A549 (cell line): ENCODE measurements at regions not wholly inside any gene's neighbourhood (a gene's known extent, or its start where the extent isn't known, plus 50 kb on each side); places are given as distances from the start of the nearest gene placed in this dataset.

Experiments used
- CTCF ChIP-seq: fragments of >200 bp; sonication (Bioruptor Twin); formaldehyde crosslinking; IDR thresholded peaks from 3 replicates; pipeline ENCODE4 v1.5.1; 2016
- ESRRA ChIP-seq: fragments of 150-350 bp; IDR thresholded peaks from 2 replicates; pipeline ENCODE4 v1.6.1; 2014; ENCODE audit warnings: mild to moderate bottlenecking, low read length, borderline replicate concordance
- JUN ChIP-seq, 2 experiments: fragments of >200 bp; sonication (Bioruptor Twin); formaldehyde crosslinking; IDR thresholded peaks; 2 replicates in 1 of 2; 3 replicates in 1 of 2; pipeline ENCODE4 v1.6.1; 2016 to 2017
- KDM1A ChIP-seq: fragments of 200-600 bp; sonication (generic); IDR thresholded peaks from 2 replicates; pipeline ENCODE4 v1.6.1; 2016; ENCODE audit warnings: low read depth, mild to moderate bottlenecking
- KDM5A ChIP-seq: fragments of 200-600 bp; sonication (generic); IDR thresholded peaks from 2 replicates; pipeline ENCODE4 v1.6.1; 2016; ENCODE audit warnings: antibody characterized with exemption, mild to moderate bottlenecking
- RAD21 ChIP-seq, 2 experiments: fragments of >200 bp in 1 of 2; sonication (Bioruptor Twin) in 1 of 2; formaldehyde crosslinking in 1 of 2; IDR thresholded peaks in 1 of 2; conservative IDR thresholded peaks in 1 of 2; 2 replicates in 1 of 2; 3 replicates in 1 of 2; pipeline ENCODE4 v1.6.1; 2012 to 2018; ENCODE audit warnings: inconsistent platforms in 1 of 2
- RCOR1 ChIP-seq: fragments of 150-350 bp; IDR thresholded peaks from 2 replicates; pipeline ENCODE4 v1.6.1; 2014; ENCODE audit warnings: antibody characterized with exemption, low read length, low read depth
- SMC3 ChIP-seq: fragments of >200 bp; sonication (Bioruptor Twin); formaldehyde crosslinking; IDR thresholded peaks from 3 replicates; pipeline ENCODE4 v1.6.1; 2018; ENCODE audit warnings: inconsistent platforms
- TP53 ChIP-seq: fragments of 250-450 bp; sonication (Bioruptor Pico); IDR thresholded peaks from 2 replicates; pipeline ENCODE4 v1.5.0; 2021; ENCODE audit warnings: mild to moderate bottlenecking, moderate library complexity
- USF2 ChIP-seq: fragments of 450-650 bp; IDR thresholded peaks from 2 replicates; pipeline ENCODE4 v1.6.1; 2014; ENCODE audit warnings: antibody characterized with exemption
- TF ChIP-seq, protein P1 (sequence below): IDR thresholded peaks from 2 replicates; pipeline ENCODE4 v1.6.1; 2012
- TF ChIP-seq, protein P2 (sequence below): fragments of 200-600 bp; sonication (generic); IDR thresholded peaks from 2 replicates; pipeline ENCODE4 v1.6.1; 2016; ENCODE audit warnings: antibody characterized with exemption, mild to moderate bottlenecking, moderate library complexity

GRCh38 chr16:85335584-85336491 lies 223.6 kb upstream of the CIBAR2 start:
- no peak for TF ChIP-seq CTCF
- TF ChIP-seq USF2, result no peak
- TF ChIP-seq TP53 (CRISPR knock-in tag), result no peak
- TF ChIP-seq, protein P1, sequence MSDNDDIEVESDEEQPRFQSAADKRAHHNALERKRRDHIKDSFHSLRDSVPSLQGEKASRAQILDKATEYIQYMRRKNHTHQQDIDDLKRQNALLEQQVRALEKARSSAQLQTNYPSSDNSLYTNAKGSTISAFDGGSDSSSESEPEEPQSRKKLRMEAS, result no peak
- TF ChIP-seq RCOR1, result no peak
- no peak for TF ChIP-seq RAD21 (conservative IDR thresholded peaks at IDR 0.05 in 1 of 2, IDR thresholded peaks at IDR 0.05 in 1 of 2)
- TF ChIP-seq ESRRA, result no peak
- TF ChIP-seq JUN (IDR thresholded peaks at IDR 0.05), result no peak
- no peak for TF ChIP-seq KDM1A
- TF ChIP-seq KDM5A, result no peak
- TF ChIP-seq SMC3, result no peak
- TF ChIP-seq, protein P2, sequence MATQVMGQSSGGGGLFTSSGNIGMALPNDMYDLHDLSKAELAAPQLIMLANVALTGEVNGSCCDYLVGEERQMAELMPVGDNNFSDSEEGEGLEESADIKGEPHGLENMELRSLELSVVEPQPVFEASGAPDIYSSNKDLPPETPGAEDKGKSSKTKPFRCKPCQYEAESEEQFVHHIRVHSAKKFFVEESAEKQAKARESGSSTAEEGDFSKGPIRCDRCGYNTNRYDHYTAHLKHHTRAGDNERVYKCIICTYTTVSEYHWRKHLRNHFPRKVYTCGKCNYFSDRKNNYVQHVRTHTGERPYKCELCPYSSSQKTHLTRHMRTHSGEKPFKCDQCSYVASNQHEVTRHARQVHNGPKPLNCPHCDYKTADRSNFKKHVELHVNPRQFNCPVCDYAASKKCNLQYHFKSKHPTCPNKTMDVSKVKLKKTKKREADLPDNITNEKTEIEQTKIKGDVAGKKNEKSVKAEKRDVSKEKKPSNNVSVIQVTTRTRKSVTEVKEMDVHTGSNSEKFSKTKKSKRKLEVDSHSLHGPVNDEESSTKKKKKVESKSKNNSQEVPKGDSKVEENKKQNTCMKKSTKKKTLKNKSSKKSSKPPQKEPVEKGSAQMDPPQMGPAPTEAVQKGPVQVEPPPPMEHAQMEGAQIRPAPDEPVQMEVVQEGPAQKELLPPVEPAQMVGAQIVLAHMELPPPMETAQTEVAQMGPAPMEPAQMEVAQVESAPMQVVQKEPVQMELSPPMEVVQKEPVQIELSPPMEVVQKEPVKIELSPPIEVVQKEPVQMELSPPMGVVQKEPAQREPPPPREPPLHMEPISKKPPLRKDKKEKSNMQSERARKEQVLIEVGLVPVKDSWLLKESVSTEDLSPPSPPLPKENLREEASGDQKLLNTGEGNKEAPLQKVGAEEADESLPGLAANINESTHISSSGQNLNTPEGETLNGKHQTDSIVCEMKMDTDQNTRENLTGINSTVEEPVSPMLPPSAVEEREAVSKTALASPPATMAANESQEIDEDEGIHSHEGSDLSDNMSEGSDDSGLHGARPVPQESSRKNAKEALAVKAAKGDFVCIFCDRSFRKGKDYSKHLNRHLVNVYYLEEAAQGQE, result no peak
